ENCODE measurements at regions not wholly inside any gene's neighbourhood (a gene's known extent, or its start where the extent isn't known, plus 50 kb on each side); places are given as distances from the start of the nearest gene placed in this dataset.

- no peaks in the 10 kb centered on the region for H3K36me3 ChIP-seq (ENCODE audit: control insufficient read depth, insufficient read depth, low read length)
- no peak overlapping the region for H3K4me3 ChIP-seq (ENCODE audit: insufficient read depth, low read depth, low read length)
- H3K27ac ChIP-seq (ENCODE audit: insufficient read depth, low read depth, low read length, poor library complexity, severe bottlenecking): no peak overlapping the region
- H3K27me3 ChIP-seq (ENCODE audit: control insufficient read depth, insufficient read depth, low read length, poor library complexity, severe bottlenecking): no peaks in the 10 kb centered on the region
- 95% methylated on average over 3 to 4 of the region's 4 CpGs for WGBS, 2 experiments
- no peaks in the 10 kb centered on the region for H3K9me3 ChIP-seq (ENCODE audit: control insufficient read depth, low read length)
- H3K4me1 ChIP-seq (ENCODE audit: control insufficient read depth, insufficient read depth, low read length): no peaks in the 10 kb centered on the region
These were observed 53.4 kb upstream of the KRR1 start for GRCh38 chr12:75564852-75565251.

- WGBS, 2 experiments: 94 to 98% methylated on average over 2 of the region's 2 CpGs
- Histone ChIP-seq H3K36me3 (ENCODE audit: control insufficient read depth, insufficient read depth, low read length) (no peaks in the 10 kb centered on the region), H3K9me3 (ENCODE audit: control insufficient read depth, low read length) (no peaks in the 10 kb centered on the region), H3K27me3 (ENCODE audit: control insufficient read depth, insufficient read depth, low read length, poor library complexity, severe bottlenecking) (no peaks in the 10 kb centered on the region), H3K4me3 (ENCODE audit: insufficient read depth, low read depth, low read length) (no peak overlapping the region), H3K27ac (ENCODE audit: insufficient read depth, low read depth, low read length, poor library complexity, severe bottlenecking) (no peak overlapping the region), H3K4me1 (ENCODE audit: control insufficient read depth, insufficient read depth, low read length) (no peaks in the 10 kb centered on the region)
These were observed 53.0 kb upstream of the KRR1 start for GRCh38 chr12:75564398-75564797.

GRCh38 chr12:75563351-75563750, 51.9 kb upstream of the KRR1 start:
- Histone ChIP-seq H3K4me1 (ENCODE audit: control insufficient read depth, insufficient read depth, low read length) (no peaks in the 10 kb centered on the region), H3K27me3 (ENCODE audit: control insufficient read depth, insufficient read depth, low read length, poor library complexity, severe bottlenecking) (no peaks in the 10 kb centered on the region), H3K27ac (ENCODE audit: insufficient read depth, low read depth, low read length, poor library complexity, severe bottlenecking) (no peak overlapping the region), H3K9me3 (ENCODE audit: control insufficient read depth, low read length) (no peaks in the 10 kb centered on the region), H3K4me3 (ENCODE audit: insufficient read depth, low read depth, low read length) (no peak overlapping the region), H3K36me3 (ENCODE audit: control insufficient read depth, insufficient read depth, low read length) (no peaks in the 10 kb centered on the region)
- WGBS, 2 experiments: 81 to 100% methylated on average over 2 of the region's 2 CpGs

- H3K27me3 ChIP-seq (ENCODE audit: control insufficient read depth, insufficient read depth, low read length, poor library complexity, severe bottlenecking): no peaks in the 10 kb centered on the region
- no peak overlapping the region for H3K4me3 ChIP-seq (ENCODE audit: insufficient read depth, low read depth, low read length)
- WGBS, 2 experiments: 93 to 94% methylated on average over 7 of the region's 7 CpGs
- no peak overlapping the region for H3K27ac ChIP-seq (ENCODE audit: insufficient read depth, low read depth, low read length, poor library complexity, severe bottlenecking)
- no peaks in the 10 kb centered on the region for H3K4me1 ChIP-seq (ENCODE audit: control insufficient read depth, insufficient read depth, low read length)
- no peaks in the 10 kb centered on the region for H3K9me3 ChIP-seq (ENCODE audit: control insufficient read depth, low read length)
- no peaks in the 10 kb centered on the region for H3K36me3 ChIP-seq (ENCODE audit: control insufficient read depth, insufficient read depth, low read length)
These were observed 50.5 kb upstream of the KRR1 start for GRCh38 chr12:75561921-75562320.
